RWPE2 (cell line): ENCODE measurements at regions not wholly inside any gene's neighbourhood (a gene's known extent, or its start where the extent isn't known, plus 50 kb on each side); places are given as distances from the start of the nearest gene placed in this dataset.

Experiments
- ATAC-seq: fragments of 200-7000 bp; cut with Tn5 transposase; 3 replicates; pipeline ENCODE4 v1.9.1; 2021; ENCODE audit warnings: low read depth
- DNase-seq: peaks from one replicate; pipeline ENCODE4 v3.0.0-alpha.2; 2020; ENCODE audit warnings: low spot score
- H3K27ac ChIP-seq: fragments of 450-650 bp; 2 replicates; pipeline ENCODE4 v1.5.1; 2017; ENCODE audit warnings: mild to moderate bottlenecking; ENCODE audit not compliant: poor library complexity, severe bottlenecking
- H3K27me3 ChIP-seq: fragments of 250-450 bp; sonication (Bioruptor Pico); 2 replicates; pipeline ENCODE4 v1.5.1; 2021; ENCODE audit warnings: mild to moderate bottlenecking, moderate library complexity; ENCODE audit not compliant: insufficient read depth, poor library complexity, severe bottlenecking
- H3K36me3 ChIP-seq: fragments of 250-450 bp; sonication (Bioruptor Pico); 2 replicates; pipeline ENCODE4 v1.5.1; 2020; ENCODE audit warnings: low read depth, mild to moderate bottlenecking, moderate library complexity
- H3K4me1 ChIP-seq: fragments of 250-450 bp; sonication (Bioruptor Pico); 2 replicates; pipeline ENCODE4 v1.5.1; 2021; ENCODE audit warnings: mild to moderate bottlenecking, moderate library complexity; ENCODE audit not compliant: insufficient read depth, poor library complexity, severe bottlenecking
- H3K4me3 ChIP-seq: fragments of 250-450 bp; sonication (Bioruptor Pico); 2 replicates; pipeline ENCODE4 v1.5.1; 2021; ENCODE audit warnings: mild to moderate bottlenecking, moderate library complexity; ENCODE audit not compliant: severe bottlenecking
- H3K9me3 ChIP-seq: fragments of 250-450 bp; sonication (Bioruptor Pico); 2 replicates; pipeline ENCODE4 v1.5.1; 2021; ENCODE audit warnings: mild to moderate bottlenecking, moderate library complexity; ENCODE audit not compliant: severe bottlenecking
- CTCF ChIP-seq: fragments of 450-650 bp; IDR thresholded peaks from one replicate; pipeline ENCODE4 v1.5.1; 2017; ENCODE audit warnings: mild to moderate bottlenecking, moderate library complexity; ENCODE audit not compliant: poor library complexity, severe bottlenecking

- ATAC-seq: no peak
- DNase-seq: no peak
- H3K4me3 ChIP-seq: no peak overlapping the region
- H3K27me3 ChIP-seq: no peaks in the 10 kb centered on the region
- no peak overlapping the region for H3K27ac ChIP-seq
- no peaks in the 10 kb centered on the region for H3K4me1 ChIP-seq
- no peaks in the 10 kb centered on the region for H3K9me3 ChIP-seq
- no peak for TF ChIP-seq CTCF
- H3K36me3 ChIP-seq: no peaks in the 10 kb centered on the region
Observed at GRCh38 chr2:138182250-138182936, 218.1 kb downstream of the HNMT start.

GRCh38 chr2:138182937-138183312, 218.7 kb downstream of the HNMT start:
- H3K4me3 ChIP-seq: no peak overlapping the region
- DNase-seq (no peak), ATAC-seq (no peak)
- no peaks in the 10 kb centered on the region for H3K27me3 ChIP-seq
- TF ChIP-seq CTCF: no peak
- no peak overlapping the region for H3K27ac ChIP-seq
- H3K36me3 ChIP-seq: no peaks in the 10 kb centered on the region
- H3K9me3 ChIP-seq: no peaks in the 10 kb centered on the region
- no peaks in the 10 kb centered on the region for H3K4me1 ChIP-seq

- Histone ChIP-seq H3K36me3 (no peaks in the 10 kb centered on the region), H3K27ac (no peak overlapping the region), H3K4me1 (no peaks in the 10 kb centered on the region), H3K27me3 (no peaks in the 10 kb centered on the region), H3K9me3 (no peaks in the 10 kb centered on the region), H3K4me3 (no peak overlapping the region)
- ATAC-seq (no peak), DNase-seq (no peak)
- no peak for TF ChIP-seq CTCF
Observed at GRCh38 chr2:138183705-138184104, 219.4 kb downstream of the HNMT start.

- Histone ChIP-seq H3K9me3 (no peaks in the 10 kb centered on the region), H3K4me3 (no peak overlapping the region), H3K27ac (no peak overlapping the region), H3K4me1 (no peaks in the 10 kb centered on the region), H3K36me3 (no peaks in the 10 kb centered on the region), H3K27me3 (no peaks in the 10 kb centered on the region)
- ATAC-seq: no peak
- no peak for TF ChIP-seq CTCF
- no peak for DNase-seq
Observed at GRCh38 chr2:138184428-138184827, 220.2 kb downstream of the HNMT start.

GRCh38 chr2:138185827-138186226, 221.6 kb downstream of the HNMT start:
- no peak for ATAC-seq
- Histone ChIP-seq H3K4me3 (no peak overlapping the region), H3K36me3 (no peaks in the 10 kb centered on the region), H3K27ac (no peak overlapping the region), H3K27me3 (no peaks in the 10 kb centered on the region), H3K4me1 (no peaks in the 10 kb centered on the region), H3K9me3 (no peaks in the 10 kb centered on the region)
- TF ChIP-seq CTCF: no peak
- no peak for DNase-seq
